SK-N-SH treated with all-trans-retinoic acid at 6 μM for 48 hours (cell line): ENCODE measurements at regions not wholly inside any gene's neighbourhood (a gene's known extent, or its start where the extent isn't known, plus 50 kb on each side); places are given as distances from the start of the nearest gene placed in this dataset.

Experiments used
- CREB5 ChIP-seq: fragments of 250-450 bp; sonication (Bioruptor Pico); IDR thresholded peaks from 2 replicates; pipeline ENCODE4 v1.5.1; 2020; ENCODE audit warnings: low read depth, mild to moderate bottlenecking, moderate library complexity
- PATZ1 ChIP-seq: fragments of 250-450 bp; sonication (Bioruptor Pico); IDR thresholded peaks from 2 replicates; pipeline ENCODE4 v1.8.0; 2020; ENCODE audit warnings: mild to moderate bottlenecking, moderate library complexity, borderline replicate concordance

DNA sequence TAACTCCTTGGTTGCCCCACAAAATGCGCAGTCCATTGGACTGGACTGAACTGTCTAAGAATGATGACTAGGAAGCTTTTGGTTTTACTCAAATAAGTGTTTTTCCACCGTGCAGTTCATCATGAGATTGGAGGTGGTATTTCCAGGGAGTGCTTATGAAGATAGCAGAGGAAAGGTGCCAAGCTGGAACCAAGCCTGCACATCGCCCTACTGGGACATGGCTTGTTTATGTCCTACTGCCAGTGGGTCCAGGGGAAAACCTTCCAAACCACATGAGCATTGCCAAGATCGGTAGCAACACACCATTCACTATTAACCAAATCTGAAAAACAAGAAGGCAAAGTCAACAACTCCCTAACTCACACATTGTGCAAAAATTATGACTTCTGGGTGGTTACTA lies 54.7 kb upstream of the DSCAM start:
- TF ChIP-seq CREB5 (CRISPR knock-in tag) (no peak), PATZ1 (no peak)
